Calu3 (cell line): ENCODE measurements at regions not wholly inside any gene's neighbourhood (a gene's known extent, or its start where the extent isn't known, plus 50 kb on each side); places are given as distances from the start of the nearest gene placed in this dataset.
"Not testable (repeated sequence)": the region's sequence is repeated elsewhere in the genome, so short reads cannot be mapped to it uniquely, and the experiment has no call there.

Experiments
- BruUV-seq: library from RNA; stranded (reverse); fragments of 400-500 nt; replicated peaks from 2 replicates; lab custom pipeline; 2021; lab: Mats Ljungman, UMichigan
- CTCF ChIA-PET: fragments of 300-600 bp; sonication (Branson Sonifier 250); formaldehyde crosslinking; loops from one replicate; lab custom pipeline; 2022; ENCODE audit warnings: antibody characterized with exemption; lab: Charles Lee
- DNase-seq: peaks from one replicate; pipeline ENCODE4 v3.0.0; 2022
- H3K27ac Mint-ChIP-seq: one replicate; pipeline ENCODE4 v1.8.0; 2022; ENCODE audit warnings: mixed read lengths; ENCODE audit not compliant: unreplicated experiment
- H3K27me3 Mint-ChIP-seq: one replicate; pipeline ENCODE4 v1.8.0; 2022; ENCODE audit warnings: mixed read lengths; ENCODE audit not compliant: unreplicated experiment
- H3K36me3 Mint-ChIP-seq: one replicate; pipeline ENCODE4 v1.8.0; 2022; ENCODE audit warnings: mild to moderate bottlenecking, moderate library complexity, mixed read lengths; ENCODE audit not compliant: insufficient read depth, unreplicated experiment
- H3K4me1 Mint-ChIP-seq: one replicate; pipeline ENCODE4 v1.8.0; 2022; ENCODE audit warnings: mild to moderate bottlenecking, low read depth, mixed read lengths; ENCODE audit not compliant: unreplicated experiment
- H3K4me3 Mint-ChIP-seq: one replicate; pipeline ENCODE4 v1.8.0; 2022; ENCODE audit warnings: mild to moderate bottlenecking, low read depth, moderate library complexity, mixed read lengths; ENCODE audit not compliant: unreplicated experiment
- H3K9me3 Mint-ChIP-seq: one replicate; pipeline ENCODE4 v1.8.0; 2022; ENCODE audit warnings: low read depth, mixed read lengths; ENCODE audit not compliant: unreplicated experiment
- CTCF ChIP-seq: fragments of 200-600 bp; IDR thresholded peaks from one replicate; pipeline ENCODE4 v1.8.0; 2022; ENCODE audit warnings: antibody characterized with exemption; ENCODE audit not compliant: unreplicated experiment
- intact Hi-C: fragments of 100-400 bp; cut with micrococcal nuclease; formaldehyde crosslinking; loops from one replicate; pipeline ENCODE4 v1.10.0; 2022; ENCODE audit not compliant: unreplicated experiment

DNA sequence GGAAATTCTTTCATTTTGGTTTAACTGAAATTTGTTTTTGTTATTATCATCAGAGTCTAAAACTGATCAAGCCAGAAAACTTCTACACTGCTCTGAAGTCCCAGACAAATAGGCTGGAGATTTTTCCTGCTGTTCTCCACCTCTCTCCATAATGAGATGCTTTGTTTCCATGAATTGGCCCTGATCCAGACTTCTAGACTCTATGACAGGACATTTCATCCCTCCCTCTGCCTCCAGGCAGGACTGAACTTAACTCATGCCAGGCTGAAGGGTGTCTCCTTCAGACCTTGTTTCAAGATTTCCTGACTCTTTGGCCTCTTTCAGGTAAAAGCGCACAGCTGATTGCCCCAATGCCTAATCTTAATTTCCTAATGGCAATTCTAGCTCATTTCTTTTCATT, 69.1 kb upstream of the HOXC13 start:
- Mint-ChIP-seq H3K4me3 (no peak overlapping the region), H3K27me3 (no peaks in the 10 kb centered on the region), H3K4me1 (peaks cover 32% of the 10 kb centered on the region), H3K27ac (peak overlapping the region; percentile 50), H3K9me3 (no peaks in the 10 kb centered on the region), H3K36me3 (peaks cover 6% of the 10 kb centered on the region)
- TF ChIP-seq CTCF, result no peak
- DNase-seq, result peak; percentile 35
- intact Hi-C loops, result no loop called here
- CTCF ChIA-PET, result no interaction called here
- BruUV-seq, result no TSS peak

- Mint-ChIP-seq H3K27ac (no peak overlapping the region), H3K9me3 (no peaks in the 10 kb centered on the region), H3K4me3 (no peak overlapping the region), H3K27me3 (no peaks in the 10 kb centered on the region), H3K4me1 (peaks cover 32% of the 10 kb centered on the region), H3K36me3 (peaks cover 6% of the 10 kb centered on the region)
- no TSS peak for BruUV-seq
- intact Hi-C loops, result no loop called here
- no peak for DNase-seq
- CTCF ChIA-PET, result no interaction called here
- TF ChIP-seq CTCF, result no peak
Observed at GRCh38 chr12:53870117-53870516, 68.5 kb upstream of the HOXC13 start.

DNA sequence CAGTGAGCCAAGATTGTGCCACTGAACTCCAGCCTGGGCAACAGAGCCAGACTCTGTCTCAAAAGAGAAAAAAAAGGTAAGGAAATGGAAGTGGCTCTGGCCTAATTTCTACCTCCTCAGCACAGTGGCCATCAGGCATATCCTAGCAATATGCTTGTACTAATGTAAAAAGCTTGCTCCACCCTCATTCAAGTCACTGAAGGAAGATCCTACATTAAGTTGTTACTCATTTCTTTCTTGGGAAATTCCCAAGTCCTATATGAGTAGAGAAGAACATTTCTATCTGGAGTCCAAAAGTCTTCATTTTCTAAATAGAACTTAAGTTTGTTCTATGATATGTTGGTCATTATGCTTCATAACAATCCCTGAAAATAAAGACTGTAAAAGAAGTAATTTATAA, 67.3 kb upstream of the HOXC13 start:
- BruUV-seq, result no TSS peak

DNA sequence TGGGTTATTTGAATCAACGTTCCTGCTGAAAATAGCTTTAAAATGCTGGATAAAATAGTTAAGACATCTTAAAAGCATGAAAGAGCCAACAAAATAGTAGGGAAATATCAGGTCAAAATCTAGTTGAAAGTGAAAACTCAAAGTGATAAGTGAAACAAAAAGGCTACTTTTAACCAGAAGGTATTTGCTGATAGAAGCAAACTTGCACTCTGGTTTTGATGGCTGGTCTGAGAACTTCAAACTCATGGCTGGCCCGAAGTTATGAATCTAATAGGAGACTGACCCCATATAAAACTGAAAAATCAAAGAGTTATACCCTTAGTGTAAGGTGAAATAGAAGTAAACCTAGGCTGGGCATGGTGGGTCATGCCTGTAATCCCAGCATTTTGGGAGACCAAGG, 66.3 kb upstream of the HOXC13 start:
- intact Hi-C loops, result no loop called here
- CTCF ChIA-PET, result no interaction called here
- no peak for TF ChIP-seq CTCF
- peaks cover 6% of the 10 kb centered on the region for H3K36me3 Mint-ChIP-seq
- no peak overlapping the region for H3K27ac Mint-ChIP-seq
- peaks cover 31% of the 10 kb centered on the region for H3K4me1 Mint-ChIP-seq
- no peaks in the 10 kb centered on the region for H3K27me3 Mint-ChIP-seq
- no peak overlapping the region for H3K4me3 Mint-ChIP-seq
- DNase-seq, result no peak
- no peaks in the 10 kb centered on the region for H3K9me3 Mint-ChIP-seq
- BruUV-seq, result no TSS peak

More for the DNA sequence above, 67.3 kb upstream of the HOXC13 start:
- Mint-ChIP-seq H3K4me3 (no peak overlapping the region), H3K36me3 (peaks cover 6% of the 10 kb centered on the region), H3K9me3 (no peaks in the 10 kb centered on the region), H3K27ac (no peak overlapping the region), H3K27me3 (no peaks in the 10 kb centered on the region), H3K4me1 (peaks cover 32% of the 10 kb centered on the region)
- CTCF ChIA-PET, result no interaction called here
- TF ChIP-seq CTCF, result no peak
- DNase-seq, result no peak
- intact Hi-C loops, result no loop called here

GRCh38 chr12:53877961-53878360, 60.7 kb upstream of the HOXC13 start:
- BruUV-seq, H3K27ac Mint-ChIP-seq, DNase-seq, H3K9me3 Mint-ChIP-seq, intact Hi-C loops, H3K36me3 Mint-ChIP-seq, CTCF ChIA-PET, H3K4me3 Mint-ChIP-seq, H3K4me1 Mint-ChIP-seq: not testable (repeated sequence)
- peaks cover 30% of the 10 kb centered on the region for H3K27me3 Mint-ChIP-seq
